CD14-positive monocyte (primary cell): ENCODE measurements at regions not wholly inside any gene's neighbourhood (a gene's known extent, or its start where the extent isn't known, plus 50 kb on each side); places are given as distances from the start of the nearest gene placed in this dataset.

Experiments used
- DNase-seq, 3 donors: peaks; one replicate each; pipeline ENCODE4 v3.0.0-alpha.2; 2011 to 2022
- H2AFZ ChIP-seq: 2 replicates; pipeline ENCODE4 v1.6.0; 2012; ENCODE audit warnings: mild to moderate bottlenecking, low read depth, low read length, inconsistent platforms; ENCODE audit not compliant: insufficient read depth, poor library complexity, severe bottlenecking
- H3K27ac ChIP-seq, 2 donors: 1 replicate in 1 of 2; 2 replicates in 1 of 2; pipeline ENCODE4 v1.5.1; 2012 to 2013; ENCODE audit warnings: low read length in 2 of 2, control low read depth in 1 of 2, inconsistent platforms in 1 of 2, low read depth in 1 of 2, mild to moderate bottlenecking in 1 of 2
- H3K27me3 ChIP-seq, 2 donors: one replicate each; pipeline versions ENCODE4 v1.6.0 to v1.6.1; 2011 to 2013; ENCODE audit warnings: low read length in 2 of 2; ENCODE audit not compliant: control insufficient read depth in 2 of 2, insufficient read depth in 2 of 2
- H3K36me3 ChIP-seq, 2 donors: replicated peaks in 1 of 2; 1 replicate in 1 of 2; 2 replicates in 1 of 2; pipeline versions ENCODE4 v1.5.1 to v1.6.1; 2012 to 2013; ENCODE audit warnings: low read length in 2 of 2, control low read depth in 1 of 2, inconsistent platforms in 1 of 2, mild to moderate bottlenecking in 1 of 2; ENCODE audit not compliant: insufficient read depth in 2 of 2, control insufficient read depth in 1 of 2
- H3K4me1 ChIP-seq, 2 donors: 1 replicate in 1 of 2; 2 replicates in 1 of 2; pipeline versions ENCODE4 v1.5.1 to v1.6.1; 2012 to 2013; ENCODE audit warnings: low read length in 2 of 2, control low read depth in 1 of 2, inconsistent platforms in 1 of 2, mild to moderate bottlenecking in 1 of 2, moderate library complexity in 1 of 2; ENCODE audit not compliant: insufficient read depth in 2 of 2, control insufficient read depth in 1 of 2
- H3K4me2 ChIP-seq: replicated peaks from 2 replicates; pipeline ENCODE3; 2012; ENCODE audit warnings: low read length, moderate library complexity, mild to moderate bottlenecking; ENCODE audit not compliant: poor library complexity, severe bottlenecking; ENCODE audit errors: extremely low read depth
- H3K4me3 ChIP-seq, 3 experiments: fragments of 200-600 bp in 1 of 3; sonication (generic) in 1 of 3; replicated peaks in 1 of 3; 1 replicate in 2 of 3; 2 replicates in 1 of 3; pipeline ENCODE4 v1.5.1; 2011 to 2013; ENCODE audit warnings: low read length in 3 of 3, mild to moderate bottlenecking in 3 of 3, control low read depth in 2 of 3, low read depth in 2 of 3, inconsistent platforms in 1 of 3, moderate library complexity in 1 of 3
- H3K79me2 ChIP-seq: 2 replicates; pipeline ENCODE4 v1.6.0; 2012; ENCODE audit warnings: mild to moderate bottlenecking, control low read depth, inconsistent platforms, low read length, moderate library complexity; ENCODE audit not compliant: insufficient read depth
- H3K9ac ChIP-seq: 2 replicates; pipeline ENCODE4 v1.6.0; 2017; ENCODE audit warnings: low read length, mild to moderate bottlenecking; ENCODE audit not compliant: insufficient read depth, poor library complexity, severe bottlenecking
- H3K9me3 ChIP-seq, 2 donors: replicated peaks in 1 of 2; 1 replicate in 1 of 2; 2 replicates in 1 of 2; pipeline versions ENCODE4 v1.5.1 to v1.6.1; 2012 to 2013; ENCODE audit warnings: low read length in 2 of 2, control low read depth in 1 of 2; ENCODE audit not compliant: control insufficient read depth in 1 of 2, insufficient read depth in 1 of 2
- H4K20me1 ChIP-seq: 2 replicates; pipeline ENCODE4 v1.6.0; 2012; ENCODE audit warnings: mild to moderate bottlenecking, low read length, control low read depth, moderate library complexity; ENCODE audit not compliant: insufficient read depth
- H3K27ac Mint-ChIP-seq, 7 donors: one replicate each; pipeline ENCODE4 v1.8.0; 2020; ENCODE audit warnings: mild to moderate bottlenecking in 7 of 7, mixed read lengths in 7 of 7, moderate library complexity in 6 of 7, inconsistent platforms in 2 of 7
- H3K27me3 Mint-ChIP-seq, 3 donors: one replicate each; pipeline ENCODE4 v1.8.0; 2021 to 2022; ENCODE audit warnings: low read depth in 3 of 3, mild to moderate bottlenecking in 3 of 3, mixed read lengths in 3 of 3, moderate library complexity in 3 of 3, inconsistent platforms in 1 of 3
- H3K36me3 Mint-ChIP-seq, 2 donors: one replicate each; pipeline ENCODE4 v1.8.0; 2020; ENCODE audit warnings: mixed read lengths in 2 of 2, inconsistent platforms in 1 of 2, mild to moderate bottlenecking in 1 of 2
- H3K4me1 Mint-ChIP-seq: one replicate; pipeline ENCODE4 v1.8.0; 2020; ENCODE audit warnings: mild to moderate bottlenecking, mixed read lengths
- H3K4me3 Mint-ChIP-seq, 2 donors: one replicate each; pipeline ENCODE4 v1.8.0; 2020; ENCODE audit warnings: mild to moderate bottlenecking in 2 of 2, mixed read lengths in 2 of 2, moderate library complexity in 1 of 2
- H3K9me3 Mint-ChIP-seq, 7 donors: one replicate each; pipeline ENCODE4 v1.8.0; 2020 to 2022; ENCODE audit warnings: mixed read lengths in 7 of 7, mild to moderate bottlenecking in 6 of 7, moderate library complexity in 6 of 7, inconsistent platforms in 2 of 7
- WGBS: methylation state at CpG from one replicate; pipeline ENCODE4 v1.1.5; 2013; ENCODE audit warnings: missing lambda C conversion rate; ENCODE audit not compliant: insufficient coverage; 5-methylcytosine and 5-hydroxymethylcytosine counted together
- intact Hi-C, 2 donors: fragments of 100-400 bp; cut with micrococcal nuclease; formaldehyde crosslinking; loops; one replicate each; pipeline versions ENCODE4 v1.15.0 to v1.15.1; 2023
- TF ChIP-seq, protein P1 (sequence below): fragments of 200-600 bp; IDR thresholded peaks from one replicate; pipeline ENCODE4 v1.8.0; 2022; ENCODE audit warnings: antibody characterized with exemption, mild to moderate bottlenecking

DNA sequence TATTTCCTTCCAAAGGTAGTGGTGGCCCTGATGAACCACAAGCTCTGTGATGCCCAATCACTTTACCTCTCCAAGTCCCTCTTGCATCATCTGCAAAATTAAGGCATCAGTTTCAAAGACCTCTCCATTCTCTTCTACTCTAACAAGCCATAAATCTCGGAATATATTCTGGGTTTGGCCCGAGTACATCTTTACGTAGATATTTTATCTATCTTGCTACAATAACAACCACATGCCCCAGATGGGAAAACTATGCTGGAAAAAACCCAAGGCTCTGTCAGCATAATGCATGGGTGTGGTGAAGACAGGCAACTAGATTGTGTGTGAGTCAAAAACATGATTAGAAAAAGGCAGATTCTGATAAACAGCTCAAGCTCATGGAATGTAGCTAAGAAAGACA is 228.2 kb upstream of the BLID start:
- H3K27ac ChIP-seq, result no peak overlapping the region
- H2AFZ ChIP-seq, result no peak overlapping the region
- H3K79me2 ChIP-seq, result no peaks in the 10 kb centered on the region
- TF ChIP-seq, protein P1, sequence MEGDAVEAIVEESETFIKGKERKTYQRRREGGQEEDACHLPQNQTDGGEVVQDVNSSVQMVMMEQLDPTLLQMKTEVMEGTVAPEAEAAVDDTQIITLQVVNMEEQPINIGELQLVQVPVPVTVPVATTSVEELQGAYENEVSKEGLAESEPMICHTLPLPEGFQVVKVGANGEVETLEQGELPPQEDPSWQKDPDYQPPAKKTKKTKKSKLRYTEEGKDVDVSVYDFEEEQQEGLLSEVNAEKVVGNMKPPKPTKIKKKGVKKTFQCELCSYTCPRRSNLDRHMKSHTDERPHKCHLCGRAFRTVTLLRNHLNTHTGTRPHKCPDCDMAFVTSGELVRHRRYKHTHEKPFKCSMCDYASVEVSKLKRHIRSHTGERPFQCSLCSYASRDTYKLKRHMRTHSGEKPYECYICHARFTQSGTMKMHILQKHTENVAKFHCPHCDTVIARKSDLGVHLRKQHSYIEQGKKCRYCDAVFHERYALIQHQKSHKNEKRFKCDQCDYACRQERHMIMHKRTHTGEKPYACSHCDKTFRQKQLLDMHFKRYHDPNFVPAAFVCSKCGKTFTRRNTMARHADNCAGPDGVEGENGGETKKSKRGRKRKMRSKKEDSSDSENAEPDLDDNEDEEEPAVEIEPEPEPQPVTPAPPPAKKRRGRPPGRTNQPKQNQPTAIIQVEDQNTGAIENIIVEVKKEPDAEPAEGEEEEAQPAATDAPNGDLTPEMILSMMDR, result no peak
- H3K36me3 ChIP-seq, result no peaks in the 10 kb centered on the region
- no peak overlapping the region for H3K4me3 ChIP-seq
- no peak overlapping the region for H3K4me2 ChIP-seq
- no peaks in the 10 kb centered on the region for H3K27me3 Mint-ChIP-seq
- H3K4me1 ChIP-seq, result peaks cover 0 to 6% of the 10 kb centered on the region in 2 donors
- intact Hi-C loops, result no loop called here
- H3K4me3 Mint-ChIP-seq, result no peak overlapping the region
- H4K20me1 ChIP-seq, result no peaks in the 10 kb centered on the region
- H3K27me3 ChIP-seq, result no peaks in the 10 kb centered on the region
- no peak overlapping the region for H3K27ac Mint-ChIP-seq
- WGBS, result no CpG with 5 or more reads among the region's 3 CpGs
- no peaks in the 10 kb centered on the region for H3K36me3 Mint-ChIP-seq
- peaks cover 2 to 7% (median 4%) of the 10 kb centered on the region in 7 donors for H3K9me3 Mint-ChIP-seq
- H3K4me1 Mint-ChIP-seq, result peaks cover 5% of the 10 kb centered on the region
- DNase-seq, result no peak
- no peak overlapping the region for H3K9ac ChIP-seq
- H3K9me3 ChIP-seq, result peaks cover 0 to 3% of the 10 kb centered on the region in 2 donors

DNA sequence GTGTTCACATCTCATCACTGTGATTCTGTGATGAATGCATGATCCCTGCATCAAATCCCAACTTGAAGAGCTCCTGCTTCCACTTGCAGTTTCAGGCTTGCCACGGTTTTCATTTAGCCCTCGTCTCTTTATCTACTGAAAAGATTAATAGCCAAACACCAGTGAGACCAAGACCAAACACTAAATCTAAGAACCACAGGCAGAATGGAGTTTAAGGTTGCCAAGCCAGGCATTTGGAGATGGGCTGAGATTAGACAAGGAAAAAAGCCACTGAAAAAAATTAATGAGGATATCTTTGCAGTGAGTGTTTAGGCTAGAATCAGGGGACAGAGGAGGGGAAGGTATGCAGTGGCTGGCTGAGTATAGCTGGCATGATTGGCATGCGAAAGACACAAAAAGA is 227.2 kb upstream of the BLID start:
- Mint-ChIP-seq H3K27me3 (no peaks in the 10 kb centered on the region), H3K36me3 (no peaks in the 10 kb centered on the region)

More for the DNA sequence above, 227.2 kb upstream of the BLID start:
- intact Hi-C loops, result no loop called here
- TF ChIP-seq, protein P1, result no peak
- Mint-ChIP-seq H3K27ac (no peak overlapping the region), H3K9me3 (peaks cover 2 to 7% (median 4%) of the 10 kb centered on the region in 7 donors), H3K4me1 (peaks cover 5% of the 10 kb centered on the region), H3K4me3 (no peak overlapping the region)
- H3K36me3 ChIP-seq, result no peaks in the 10 kb centered on the region
- peaks cover 0 to 6% of the 10 kb centered on the region in 2 donors for H3K4me1 ChIP-seq
- no peaks in the 10 kb centered on the region for H3K79me2 ChIP-seq
- H3K9ac ChIP-seq, result no peak overlapping the region
- H3K27ac ChIP-seq, result no peak overlapping the region
- no peaks in the 10 kb centered on the region for H3K27me3 ChIP-seq
- H3K4me2 ChIP-seq, result no peak overlapping the region
- no peak overlapping the region for H3K4me3 ChIP-seq
- no CpG with 5 or more reads among the region's 3 CpGs for WGBS
- DNase-seq, result no peak
- no peaks in the 10 kb centered on the region for H4K20me1 ChIP-seq
- peaks cover 0 to 3% of the 10 kb centered on the region in 2 donors for H3K9me3 ChIP-seq
- H2AFZ ChIP-seq, result no peak overlapping the region
